Activated CD4-positive, alpha-beta memory T cell treated with anti-CD3 and anti-CD28 coated beads, Interleukin-2, amount 10 ng/mL, durations not matched to agents 7 days and 5 days (primary cell): ENCODE measurements at regions not wholly inside any gene's neighbourhood (a gene's known extent, or its start where the extent isn't known, plus 50 kb on each side); places are given as distances from the start of the nearest gene placed in this dataset.
"Not testable (repeated sequence)": the region's sequence is repeated elsewhere in the genome, so short reads cannot be mapped to it uniquely, and the experiment has no call there.

Experiments used
- CTCF ChIA-PET: fragments of 350-600 bp; sonication (Branson Sonifier 250); formaldehyde crosslinking; loops from one replicate; lab custom pipeline; 2021; ENCODE audit warnings: antibody characterized with exemption, inconsistent platforms; lab: Charles Lee
- POLR2A ChIA-PET: fragments of 350-600 bp; sonication (Branson Sonifier 250); formaldehyde crosslinking; loops from one replicate; lab custom pipeline; 2021; ENCODE audit warnings: antibody characterized with exemption; lab: Charles Lee
- DNase-seq: peaks from one replicate; pipeline ENCODE4 v3.0.0-alpha.2; 2020
- H3K27ac Mint-ChIP-seq: one replicate; pipeline ENCODE4 v1.8.0; 2021; ENCODE audit warnings: mild to moderate bottlenecking, mixed read lengths
- H3K27me3 Mint-ChIP-seq: one replicate; pipeline ENCODE4 v1.8.0; 2021; ENCODE audit warnings: mixed read lengths
- H3K36me3 Mint-ChIP-seq: one replicate; pipeline ENCODE4 v1.8.0; 2021; ENCODE audit warnings: low read depth, mixed read lengths
- H3K4me1 Mint-ChIP-seq: one replicate; pipeline ENCODE4 v1.8.0; 2021; ENCODE audit warnings: mixed read lengths
- H3K4me3 Mint-ChIP-seq: one replicate; pipeline ENCODE4 v1.8.0; 2021; ENCODE audit warnings: mild to moderate bottlenecking, mixed read lengths
- H3K9me3 Mint-ChIP-seq: one replicate; pipeline ENCODE4 v1.8.0; 2021; ENCODE audit warnings: mixed read lengths

GRCh38 chr18:38663682-38664081 lies 1098.1 kb upstream of the CELF4 start:
- Mint-ChIP-seq H3K27me3 (no peaks in the 10 kb centered on the region), H3K4me1 (no peaks in the 10 kb centered on the region), H3K36me3 (no peaks in the 10 kb centered on the region), H3K4me3 (no peak overlapping the region), H3K27ac (no peak overlapping the region), H3K9me3 (peaks cover 3% of the 10 kb centered on the region)
- no peak for DNase-seq
- ChIA-PET CTCF (no interaction called here), POLR2A (no interaction called here)

DNA sequence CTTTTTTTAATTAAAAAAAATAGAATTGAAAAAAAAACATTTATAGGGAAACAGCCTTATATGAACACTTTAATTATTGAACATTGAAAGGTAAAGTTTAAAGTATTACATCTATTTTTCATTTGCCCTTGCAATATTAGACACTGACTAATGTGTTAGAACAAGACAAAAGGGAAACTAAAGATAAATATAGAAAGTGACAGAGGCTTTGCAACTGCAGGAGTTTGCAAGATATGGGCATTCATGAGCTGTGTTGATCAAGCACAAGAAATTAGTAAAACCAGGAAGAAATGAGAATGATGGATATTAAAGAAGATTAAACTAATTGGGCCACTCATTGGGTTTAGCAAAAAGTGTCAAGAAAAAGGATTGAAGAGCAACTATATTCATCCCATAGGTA lies 1097.7 kb upstream of the CELF4 start:
- no peak overlapping the region for H3K4me3 Mint-ChIP-seq
- H3K9me3 Mint-ChIP-seq: peaks cover 3% of the 10 kb centered on the region
- no peak overlapping the region for H3K27ac Mint-ChIP-seq
- POLR2A ChIA-PET: no interaction called here
- no peaks in the 10 kb centered on the region for H3K27me3 Mint-ChIP-seq
- CTCF ChIA-PET: no interaction called here
- no peaks in the 10 kb centered on the region for H3K36me3 Mint-ChIP-seq
- no peak for DNase-seq
- H3K4me1 Mint-ChIP-seq: no peaks in the 10 kb centered on the region

- DNase-seq: no peak
- H3K4me3 Mint-ChIP-seq: no peak overlapping the region
- no peak overlapping the region for H3K27ac Mint-ChIP-seq
- ChIA-PET POLR2A (no interaction called here), CTCF (no interaction called here)
- no peaks in the 10 kb centered on the region for H3K36me3 Mint-ChIP-seq
- H3K9me3 Mint-ChIP-seq: peaks cover 4% of the 10 kb centered on the region
- no peaks in the 10 kb centered on the region for H3K4me1 Mint-ChIP-seq
- no peaks in the 10 kb centered on the region for H3K27me3 Mint-ChIP-seq
Observed at GRCh38 chr18:38654946-38655345, 1089.3 kb upstream of the CELF4 start.

GRCh38 chr18:38651736-38652135 lies 1086.1 kb upstream of the CELF4 start:
- no peak for DNase-seq
- peaks cover 4% of the 10 kb centered on the region for H3K9me3 Mint-ChIP-seq
- ChIA-PET POLR2A (interaction anchor here (0.7 kb wide), 1 partner anchor 384 kb away, joined by 3 read pairs; no protein-coding TSS in a partner anchor), CTCF (no interaction called here)
- no peaks in the 10 kb centered on the region for H3K27me3 Mint-ChIP-seq
- no peaks in the 10 kb centered on the region for H3K36me3 Mint-ChIP-seq
- H3K4me1 Mint-ChIP-seq: no peaks in the 10 kb centered on the region
- H3K4me3 Mint-ChIP-seq: no peak overlapping the region
- no peak overlapping the region for H3K27ac Mint-ChIP-seq

GRCh38 chr18:38648179-38648578 lies 1082.6 kb upstream of the CELF4 start:
- H3K36me3 Mint-ChIP-seq: no peaks in the 10 kb centered on the region
- ChIA-PET POLR2A (no interaction called here), CTCF (no interaction called here)
- peaks cover 2% of the 10 kb centered on the region for H3K9me3 Mint-ChIP-seq
- no peaks in the 10 kb centered on the region for H3K4me1 Mint-ChIP-seq
- no peak overlapping the region for H3K27ac Mint-ChIP-seq
- no peaks in the 10 kb centered on the region for H3K27me3 Mint-ChIP-seq
- DNase-seq: no peak
- no peak overlapping the region for H3K4me3 Mint-ChIP-seq

DNA sequence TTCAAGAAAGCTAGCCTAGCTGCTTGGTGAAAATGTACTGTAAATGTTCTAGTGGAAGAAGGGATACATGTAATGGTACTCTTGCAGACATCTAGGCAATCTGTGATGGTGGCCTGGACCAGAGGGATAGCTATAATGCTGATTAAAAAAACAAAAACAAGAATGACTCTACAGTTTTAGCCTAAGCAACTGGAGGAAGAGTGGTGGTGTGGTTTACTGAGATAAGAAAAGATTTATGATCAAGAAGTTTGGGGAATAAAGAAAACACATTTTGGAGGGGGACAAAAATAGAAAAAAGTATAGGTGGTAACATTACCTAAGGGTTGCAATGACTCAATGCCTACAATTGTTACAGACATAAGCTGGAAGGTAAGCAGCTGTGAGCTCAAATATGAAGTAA lies 1080.7 kb upstream of the CELF4 start:
- CTCF ChIA-PET: no interaction called here
- Mint-ChIP-seq H3K27me3 (no peaks in the 10 kb centered on the region), H3K27ac (no peak overlapping the region), H3K36me3 (no peaks in the 10 kb centered on the region), H3K4me1 (no peaks in the 10 kb centered on the region), H3K9me3 (peaks cover 5% of the 10 kb centered on the region), H3K4me3 (no peak overlapping the region)
- POLR2A ChIA-PET: no interaction called here
- no peak for DNase-seq

DNA sequence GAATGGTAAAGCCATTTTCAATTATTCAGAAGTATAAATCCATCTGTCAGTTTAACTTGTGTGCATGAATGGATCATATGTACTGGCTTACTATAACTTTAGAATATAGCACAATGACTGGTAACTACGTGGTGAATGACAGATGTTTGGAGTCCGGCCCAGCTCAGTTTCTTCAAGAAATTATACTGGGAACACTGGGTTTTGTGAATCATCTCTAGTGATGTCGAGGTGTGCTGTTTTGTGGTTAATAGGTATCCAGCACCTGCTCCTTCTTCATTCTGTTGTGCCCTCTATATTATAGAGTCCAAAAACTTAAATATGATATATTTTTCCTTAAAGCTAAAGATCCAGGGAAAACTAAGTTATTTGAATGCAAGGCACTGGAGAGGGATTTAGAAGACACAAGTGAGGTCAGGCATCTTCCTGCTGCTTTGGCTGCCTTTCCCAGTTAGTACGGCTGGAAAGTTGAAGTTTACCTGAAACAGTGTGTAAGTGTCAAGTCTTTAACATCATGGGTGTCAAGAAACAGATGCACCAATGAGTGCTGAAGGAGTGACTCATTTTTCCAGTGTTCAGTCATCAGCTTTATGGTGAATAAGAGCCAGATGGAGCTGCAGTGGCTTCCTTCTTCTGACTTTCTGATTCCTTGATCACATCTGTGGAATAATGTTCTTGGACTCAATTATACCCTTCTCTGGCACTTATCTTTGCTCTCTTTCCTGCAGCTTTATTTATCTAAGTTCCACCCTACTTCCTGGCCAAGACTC lies 1079.5 kb upstream of the CELF4 start:
- no peak for DNase-seq
- Mint-ChIP-seq H3K9me3 (peaks cover 5% of the 10 kb centered on the region), H3K27me3 (no peaks in the 10 kb centered on the region), H3K4me1 (no peaks in the 10 kb centered on the region), H3K27ac (no peak overlapping the region), H3K4me3 (no peak overlapping the region), H3K36me3 (no peaks in the 10 kb centered on the region)
- CTCF ChIA-PET: no interaction called here
- POLR2A ChIA-PET: no interaction called here

- H3K36me3 Mint-ChIP-seq: no peaks in the 10 kb centered on the region
- no peak overlapping the region for H3K4me3 Mint-ChIP-seq
- ChIA-PET POLR2A (no interaction called here), CTCF (no interaction called here)
- peaks cover 13% of the 10 kb centered on the region for H3K9me3 Mint-ChIP-seq
- DNase-seq: no peak
- H3K4me1 Mint-ChIP-seq: no peaks in the 10 kb centered on the region
- H3K27me3 Mint-ChIP-seq: no peaks in the 10 kb centered on the region
- no peak overlapping the region for H3K27ac Mint-ChIP-seq
Observed at GRCh38 chr18:38642711-38643110, 1077.1 kb upstream of the CELF4 start.

DNA sequence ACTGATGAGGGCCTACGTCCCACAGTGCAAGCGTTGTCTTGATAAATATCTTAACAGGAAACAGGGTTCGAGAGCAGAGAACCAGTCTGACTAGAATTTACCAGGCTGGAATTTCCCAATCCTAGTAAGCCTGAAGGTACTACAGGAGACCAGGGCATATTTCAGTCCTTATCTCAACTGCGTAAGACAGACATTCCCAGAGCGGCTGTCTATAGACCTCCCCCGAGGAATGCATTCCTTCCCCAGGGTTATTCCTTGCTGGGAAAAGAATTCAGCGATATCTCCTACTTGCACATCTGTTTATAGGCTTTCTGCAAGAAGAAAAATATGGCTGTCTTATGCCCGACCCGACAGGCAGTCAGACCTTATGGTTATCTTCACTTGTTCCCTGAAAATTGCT lies 1074.1 kb upstream of the CELF4 start:
- H3K4me3 Mint-ChIP-seq, H3K27me3 Mint-ChIP-seq, POLR2A ChIA-PET, CTCF ChIA-PET, H3K27ac Mint-ChIP-seq, H3K4me1 Mint-ChIP-seq, DNase-seq, H3K36me3 Mint-ChIP-seq: not testable (repeated sequence)
- peaks cover 11% of the 10 kb centered on the region for H3K9me3 Mint-ChIP-seq

- Mint-ChIP-seq H3K9me3 (peaks cover 10% of the 10 kb centered on the region), H3K4me1 (no peaks in the 10 kb centered on the region), H3K4me3 (no peak overlapping the region), H3K27me3 (no peaks in the 10 kb centered on the region), H3K36me3 (no peaks in the 10 kb centered on the region), H3K27ac (no peak overlapping the region)
- POLR2A ChIA-PET: no interaction called here
- DNase-seq: no peak
- CTCF ChIA-PET: no interaction called here
Observed at GRCh38 chr18:38635709-38636430, 1070.3 kb upstream of the CELF4 start.

GRCh38 chr18:38634117-38634516 lies 1068.5 kb upstream of the CELF4 start:
- DNase-seq: no peak
- no peaks in the 10 kb centered on the region for H3K36me3 Mint-ChIP-seq
- H3K4me3 Mint-ChIP-seq: no peak overlapping the region
- H3K27ac Mint-ChIP-seq: no peak overlapping the region
- peaks cover 6% of the 10 kb centered on the region for H3K9me3 Mint-ChIP-seq
- ChIA-PET POLR2A (no interaction called here), CTCF (no interaction called here)
- no peaks in the 10 kb centered on the region for H3K4me1 Mint-ChIP-seq
- no peaks in the 10 kb centered on the region for H3K27me3 Mint-ChIP-seq

- H3K27ac Mint-ChIP-seq: no peak overlapping the region
- H3K4me3 Mint-ChIP-seq: no peak overlapping the region
- no peaks in the 10 kb centered on the region for H3K27me3 Mint-ChIP-seq
- ChIA-PET POLR2A (no interaction called here), CTCF (no interaction called here)
- no peaks in the 10 kb centered on the region for H3K36me3 Mint-ChIP-seq
- no peaks in the 10 kb centered on the region for H3K4me1 Mint-ChIP-seq
- peaks cover 3% of the 10 kb centered on the region for H3K9me3 Mint-ChIP-seq
- no peak for DNase-seq
Observed at GRCh38 chr18:38633333-38633732, 1067.7 kb upstream of the CELF4 start.

GRCh38 chr18:38619129-38619528 lies 1053.5 kb upstream of the CELF4 start:
- Mint-ChIP-seq H3K27ac (no peak overlapping the region), H3K27me3 (no peaks in the 10 kb centered on the region), H3K4me1 (no peaks in the 10 kb centered on the region), H3K9me3 (no peaks in the 10 kb centered on the region), H3K36me3 (no peaks in the 10 kb centered on the region), H3K4me3 (no peak overlapping the region)
- no peak for DNase-seq
- ChIA-PET CTCF (no interaction called here), POLR2A (no interaction called here)

GRCh38 chr18:38616306-38616705 lies 1050.7 kb upstream of the CELF4 start:
- no peaks in the 10 kb centered on the region for H3K27me3 Mint-ChIP-seq
- CTCF ChIA-PET: interaction anchor here (0.9 kb wide), 1 partner anchor 11 kb away, joined by 3 read pairs; no protein-coding TSS in a partner anchor
- POLR2A ChIA-PET: no interaction called here
- no peak overlapping the region for H3K27ac Mint-ChIP-seq
- no peaks in the 10 kb centered on the region for H3K36me3 Mint-ChIP-seq
- H3K4me1 Mint-ChIP-seq: no peaks in the 10 kb centered on the region
- no peaks in the 10 kb centered on the region for H3K9me3 Mint-ChIP-seq
- no peak for DNase-seq
- no peak overlapping the region for H3K4me3 Mint-ChIP-seq
